GM19397 (cell line): ENCODE measurements at regions not wholly inside any gene's neighbourhood (a gene's known extent, or its start where the extent isn't known, plus 50 kb on each side); places are given as distances from the start of the nearest gene placed in this dataset.
"Not testable (repeated sequence)": the region's sequence is repeated elsewhere in the genome, so short reads cannot be mapped to it uniquely, and the experiment has no call there.

ENCODE experiments used
- ATAC-seq: cut with Tn5 transposase; IDR thresholded peaks from one replicate; pipeline ENCODE4 v1.9.1; 2021; ENCODE audit warnings: mild to moderate bottlenecking, moderate library complexity; ENCODE audit not compliant: unreplicated experiment

GRCh38 chr17:33986566-33986965 lies 268.5 kb upstream of the CCL2 start:
- no peak for ATAC-seq

GRCh38 chr17:33987162-33987561 lies 267.9 kb upstream of the CCL2 start:
- no peak for ATAC-seq

- ATAC-seq, result no peak
Measured at GRCh38 chr17:33989361-33990148, 265.5 kb upstream of the CCL2 start.

DNA sequence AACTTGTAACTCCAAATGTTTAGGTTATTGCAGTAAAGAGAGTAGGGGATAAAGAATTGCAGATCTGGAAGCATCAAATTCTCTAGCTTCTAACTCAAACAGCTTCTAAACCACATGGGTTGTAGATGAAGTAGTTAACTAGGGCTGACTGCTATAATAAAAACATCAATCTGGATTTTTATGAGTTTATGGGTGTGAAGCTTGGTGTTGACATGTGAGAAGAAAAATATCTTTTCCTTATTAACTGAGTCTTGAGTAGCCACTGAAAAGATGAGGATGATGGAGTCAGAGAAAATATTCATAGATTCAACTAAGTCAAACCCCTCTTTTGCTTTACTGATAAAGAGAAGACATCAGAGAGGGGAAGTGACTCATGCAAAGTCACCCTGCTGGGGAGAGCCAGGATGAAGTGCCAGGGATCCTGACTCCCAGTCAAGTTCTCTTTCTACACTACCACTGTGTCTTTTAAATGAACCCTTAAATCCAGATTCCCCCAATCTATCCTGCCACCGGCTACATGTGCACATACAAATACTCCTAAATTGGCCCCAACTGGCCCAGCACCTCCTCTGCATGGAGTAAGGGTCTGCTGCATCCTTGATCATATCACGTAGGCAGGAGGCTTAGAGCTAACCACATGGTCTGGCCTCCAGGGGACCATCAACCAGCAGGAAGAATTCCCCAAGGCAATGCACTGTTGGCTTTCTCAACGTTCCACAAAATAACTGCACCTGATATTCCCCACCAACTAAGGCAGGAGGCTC lies 264.0 kb upstream of the CCL2 start:
- ATAC-seq, result no peak

DNA sequence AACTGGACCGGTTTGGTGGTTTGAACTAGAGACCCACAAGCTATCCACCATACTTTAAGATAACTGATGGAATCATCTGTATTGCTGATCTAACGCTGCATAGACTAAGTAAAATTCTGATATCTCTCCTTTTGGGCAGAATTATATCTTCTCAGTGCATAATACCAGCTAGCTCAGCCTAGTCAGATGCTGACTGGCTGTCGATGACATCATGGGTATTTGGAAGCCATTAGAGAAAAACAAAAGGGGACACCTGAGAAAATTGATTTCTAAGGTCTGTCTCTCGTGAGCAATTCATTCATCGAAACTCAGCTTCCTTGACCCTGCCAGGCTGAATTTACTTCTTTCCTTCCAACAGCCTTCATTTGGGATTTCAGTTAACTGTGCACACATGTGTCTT lies 263.0 kb upstream of the CCL2 start:
- no peak for ATAC-seq

GRCh38 chr17:34000639-34001038 lies 254.4 kb upstream of the CCL2 start:
- no peak for ATAC-seq

DNA sequence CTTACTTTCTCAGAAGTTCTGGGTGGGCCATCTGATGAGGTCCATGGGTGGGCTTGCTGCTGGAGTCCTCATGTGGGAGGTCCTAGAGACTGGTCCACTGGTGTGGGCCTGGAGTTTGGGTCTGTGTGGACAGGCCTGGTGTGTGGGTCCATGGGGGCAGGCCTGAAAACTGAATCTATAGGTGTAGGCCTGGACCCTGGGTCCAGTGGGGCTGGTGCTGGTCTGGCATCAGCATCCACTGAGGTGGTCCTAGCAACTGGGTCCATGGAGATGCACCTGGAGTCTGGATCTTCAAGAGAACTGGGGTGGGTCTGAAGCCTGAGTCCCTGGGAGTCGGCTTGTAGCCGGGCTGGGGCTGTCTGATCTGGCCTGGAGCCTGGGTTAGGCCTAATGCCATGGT lies 253.8 kb upstream of the CCL2 start:
- ATAC-seq, result no peak

GRCh38 chr17:34006126-34006525 lies 249.0 kb upstream of the CCL2 start:
- no peak for ATAC-seq

- ATAC-seq, result no peak
Measured at GRCh38 chr17:34008125-34008524, 247.0 kb upstream of the CCL2 start.

GRCh38 chr17:34009912-34010311 lies 245.2 kb upstream of the CCL2 start:
- no peak for ATAC-seq

GRCh38 chr17:34010534-34010933 lies 244.6 kb upstream of the CCL2 start:
- ATAC-seq, result no peak

DNA sequence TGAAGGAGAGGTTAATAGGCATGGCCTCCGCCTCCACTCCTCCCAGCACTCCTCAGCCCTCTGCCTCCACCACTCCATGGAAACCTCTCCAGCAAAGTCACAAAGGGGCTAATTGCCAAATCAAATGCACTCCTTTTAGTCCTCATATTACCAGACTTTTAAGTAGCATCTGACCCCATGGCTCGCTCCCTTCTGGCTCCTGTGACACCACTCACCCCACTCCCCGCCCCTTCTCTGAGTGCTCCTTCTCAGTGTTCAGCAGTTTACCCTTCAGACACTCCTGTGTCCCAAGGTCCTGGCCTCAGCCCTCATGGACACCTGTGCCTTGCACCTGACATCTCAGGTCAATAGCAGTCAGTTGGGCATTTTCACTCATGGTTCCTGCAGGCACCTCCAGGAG lies 243.5 kb upstream of the CCL2 start:
- ATAC-seq, result no peak

DNA sequence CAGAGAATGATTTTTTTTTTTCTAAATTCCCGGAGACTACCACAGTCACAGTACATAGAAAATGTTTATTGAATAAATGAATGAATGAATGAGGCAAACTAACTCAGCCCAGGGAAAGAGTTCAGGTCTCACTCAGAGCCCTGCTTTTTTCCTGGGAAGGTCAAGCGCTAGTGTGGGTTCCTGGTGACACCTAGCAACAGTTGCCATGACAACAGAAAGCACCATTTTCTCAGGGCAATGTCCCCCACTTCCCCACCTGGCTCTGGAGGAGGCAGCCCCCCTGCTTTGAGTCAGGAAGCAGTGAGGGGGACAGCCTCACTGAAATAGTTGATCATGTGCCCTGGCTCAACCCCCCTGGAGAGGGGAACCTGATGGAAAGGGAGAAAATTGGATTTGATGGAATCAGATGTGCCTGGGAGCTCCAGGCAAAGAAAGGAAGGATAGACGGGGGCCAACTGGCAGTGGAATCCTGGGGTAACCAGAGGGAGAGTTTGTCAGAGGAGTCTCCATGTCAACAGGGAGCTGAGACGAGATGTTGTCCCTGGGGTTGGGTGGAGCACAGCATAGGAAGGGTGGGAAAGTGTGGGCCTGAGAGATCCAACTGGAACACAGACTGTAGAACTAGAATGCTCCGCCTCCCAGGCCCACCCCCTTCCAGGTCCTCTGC lies 242.2 kb upstream of the CCL2 start:
- no peak for ATAC-seq

DNA sequence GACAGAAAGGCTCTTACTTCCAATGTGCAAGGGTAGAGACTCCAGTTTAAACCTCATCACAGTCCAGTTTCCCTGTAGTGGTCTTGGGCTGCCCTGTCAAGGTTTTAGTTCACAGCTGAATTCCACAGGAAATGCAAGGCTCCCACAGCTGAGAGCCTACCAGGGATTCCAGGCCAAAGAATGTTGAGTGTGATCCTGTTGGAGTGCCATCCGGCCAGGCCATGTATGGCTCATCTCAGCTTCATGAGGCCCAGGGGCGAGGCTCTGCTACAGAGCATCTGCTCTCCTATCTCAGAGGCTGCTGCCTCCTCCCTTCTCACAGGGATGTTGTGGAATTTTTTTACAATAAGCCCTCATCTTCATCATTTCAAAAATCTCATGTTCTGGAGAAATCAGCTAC lies 239.8 kb upstream of the CCL2 start:
- ATAC-seq, result no peak

DNA sequence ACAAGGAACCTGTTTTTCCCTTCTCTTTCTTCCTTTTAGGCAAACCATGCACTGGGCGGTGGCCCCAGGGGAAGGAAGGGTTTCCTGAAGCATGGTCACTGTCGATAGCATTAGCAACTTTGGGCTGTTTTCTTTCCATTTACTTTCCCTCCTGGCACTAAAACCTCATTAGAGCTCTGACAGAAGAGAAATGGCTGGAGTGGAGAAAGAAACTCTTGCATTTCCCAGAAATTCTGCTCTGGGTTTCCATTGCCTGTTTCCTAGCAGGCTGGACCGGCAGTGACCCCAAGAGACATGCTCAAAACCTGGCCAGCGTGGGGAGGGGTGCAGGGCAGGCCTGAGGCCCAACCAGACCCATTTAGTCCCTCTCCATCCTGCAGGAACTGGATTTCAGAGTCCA lies 230.7 kb upstream of the CCL2 start:
- ATAC-seq, result no peak

GRCh38 chr17:34024806-34025551 lies 230.1 kb upstream of the CCL2 start:
- no peak for ATAC-seq

DNA sequence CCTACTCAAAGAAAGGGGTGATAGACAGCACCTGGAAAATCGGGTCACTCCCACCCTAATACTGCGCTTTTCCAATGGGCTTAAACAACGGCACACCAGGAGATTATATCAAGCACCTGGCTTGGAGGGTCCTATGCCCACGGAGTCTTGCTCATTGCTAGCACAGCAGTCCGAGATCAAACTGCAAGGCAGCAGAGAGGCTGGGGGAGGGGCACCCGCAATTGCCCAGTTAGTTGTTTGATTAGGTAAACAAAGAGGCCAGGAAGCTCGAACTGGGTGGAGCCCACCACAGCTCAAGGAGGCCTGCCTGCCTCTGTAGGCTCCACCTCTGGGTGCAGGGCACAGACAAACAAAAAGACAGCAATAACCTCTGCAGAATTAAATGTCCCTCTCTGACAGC lies 224.5 kb upstream of the CCL2 start:
- not testable (repeated sequence) for ATAC-seq

DNA sequence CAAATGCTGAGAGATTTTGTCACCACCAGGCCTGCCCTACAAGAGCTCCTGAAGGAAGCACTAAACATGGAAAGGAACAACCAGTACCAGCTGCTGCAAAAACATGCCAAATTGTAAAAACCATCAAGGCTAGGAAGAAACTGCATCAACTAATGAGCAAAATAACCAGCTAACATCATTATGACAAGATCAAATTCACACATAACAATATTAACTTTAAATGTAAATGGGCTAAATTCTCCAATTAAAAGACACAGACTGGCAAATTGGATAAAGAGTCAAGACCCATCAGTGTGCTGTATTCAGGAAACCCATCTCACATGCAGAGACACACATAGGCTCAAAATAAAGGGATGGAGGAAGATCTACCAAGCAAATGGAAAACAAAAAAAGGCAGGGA lies 222.8 kb upstream of the CCL2 start:
- ATAC-seq, result not testable (repeated sequence)

GRCh38 chr17:34038786-34039185 lies 216.3 kb upstream of the CCL2 start:
- not testable (repeated sequence) for ATAC-seq

GRCh38 chr17:34039213-34039612 lies 215.9 kb upstream of the CCL2 start:
- ATAC-seq, result not testable (repeated sequence)
